SK-N-SH (cell line): ENCODE measurements at regions not wholly inside any gene's neighbourhood (a gene's known extent, or its start where the extent isn't known, plus 50 kb on each side); places are given as distances from the start of the nearest gene placed in this dataset.

Experiments
- CTCF ChIA-PET: fragments of 300-600, 350-600 bp; formaldehyde crosslinking; extraction: SDS; loops from one replicate; lab custom pipeline; 2021; lab: Yijun Ruan, JAX
- POLR2A ChIA-PET: fragments of 350-600 bp; sonication (Branson Sonifier 250); formaldehyde crosslinking; extraction: SDS; loops from one replicate; lab custom pipeline; 2020; ENCODE audit warnings: antibody characterized with exemption, inconsistent platforms; lab: Yijun Ruan, JAX
- DNase-seq: peaks from one replicate; pipeline ENCODE4 v3.0.0; 2012
- H2AFZ ChIP-seq: fragments of 200-600 bp; sonication (generic); 2 replicates; pipeline ENCODE4 v1.8.1; 2016; ENCODE audit warnings: antibody characterized with exemption, mild to moderate bottlenecking, low read depth
- H3F3A ChIP-seq: fragments of 200-600 bp; sonication (generic); replicated peaks from 2 replicates; pipeline ENCODE3; 2016; ENCODE audit warnings: antibody characterized with exemption, mild to moderate bottlenecking; ENCODE audit not compliant: insufficient read depth
- H3K27ac ChIP-seq, 2 experiments: fragments of 200-500 bp in 1 of 2; fragments of 200-600 bp in 1 of 2; sonication (Bioruptor generic) in 1 of 2; sonication (generic), shearing (Covaris generic) in 1 of 2; 2 replicates each; pipeline versions ENCODE4 v1.5.1 to v1.6.1; 2014 to 2016; ENCODE audit warnings: low read depth in 2 of 2, inconsistent platforms in 1 of 2, low read length in 1 of 2, mild to moderate bottlenecking in 1 of 2, mixed read lengths in 1 of 2
- H3K27me3 ChIP-seq: fragments of 200-600 bp; sonication (generic), shearing (Covaris generic); 2 replicates; pipeline ENCODE4 v1.6.1; 2016; ENCODE audit warnings: mixed run types; ENCODE audit not compliant: insufficient read depth
- H3K36me3 ChIP-seq, 2 experiments: fragments of 200-500 bp in 1 of 2; fragments of 200-600 bp in 1 of 2; sonication (Bioruptor generic) in 1 of 2; sonication (generic) in 1 of 2; replicated peaks in 1 of 2; 2 replicates each; pipeline versions ENCODE3 to v1.5.1; 2014 to 2016; ENCODE audit warnings: low read length in 1 of 2, mild to moderate bottlenecking in 1 of 2; ENCODE audit not compliant: insufficient read depth in 2 of 2, control insufficient read depth in 1 of 2
- H3K4me1 ChIP-seq, 2 experiments: fragments of 200-500 bp in 1 of 2; fragments of 200-600 bp in 1 of 2; sonication (Bioruptor generic) in 1 of 2; sonication (generic), shearing (Covaris generic) in 1 of 2; 2 replicates each; pipeline versions ENCODE4 v1.5.1 to v1.6.1; 2014 to 2016; ENCODE audit warnings: low read depth in 1 of 2, low read length in 1 of 2, mixed run types in 1 of 2; ENCODE audit not compliant: insufficient read depth in 2 of 2, control insufficient read depth in 1 of 2
- H3K4me2 ChIP-seq: fragments of 200-600 bp; sonication (generic), shearing (Covaris generic); 2 replicates; pipeline ENCODE4 v1.6.1; 2017; ENCODE audit warnings: mixed run types
- H3K4me3 ChIP-seq, 2 experiments: fragments of 200-500 bp in 1 of 2; fragments of 200-600 bp in 1 of 2; sonication (Bioruptor generic) in 1 of 2; sonication (generic), shearing (Covaris generic) in 1 of 2; 2 replicates each; pipeline versions ENCODE4 v1.5.1 to v1.8.1; 2014 to 2016; ENCODE audit warnings: low read depth in 2 of 2, inconsistent platforms in 1 of 2, low read length in 1 of 2, mild to moderate bottlenecking in 1 of 2, mixed read lengths in 1 of 2, moderate library complexity in 1 of 2
- H3K79me2 ChIP-seq: fragments of 200-600 bp; sonication (generic); 2 replicates; pipeline ENCODE4 v1.8.1; 2017; ENCODE audit warnings: mild to moderate bottlenecking; ENCODE audit not compliant: insufficient read depth
- H3K9ac ChIP-seq: fragments of 200-600 bp; sonication (generic); 2 replicates; pipeline ENCODE4 v1.6.1; 2017; ENCODE audit warnings: mixed run types
- H3K9me2 ChIP-seq: fragments of 200-600 bp; sonication (generic); 2 replicates; pipeline ENCODE4 v1.6.1; 2017; ENCODE audit warnings: mixed run types
- H3K9me3 ChIP-seq: fragments of 200-600 bp; sonication (generic); 2 replicates; pipeline ENCODE4 v1.6.1; 2017; ENCODE audit warnings: mixed run types, mild to moderate bottlenecking, moderate library complexity
- H4K20me1 ChIP-seq: fragments of 200-600 bp; sonication (generic); 2 replicates; pipeline ENCODE4 v1.6.1; 2017; ENCODE audit warnings: mild to moderate bottlenecking, mixed run types; ENCODE audit not compliant: insufficient read depth
- CHD2 ChIP-seq: fragments of 150-350 bp; IDR thresholded peaks from 2 replicates; pipeline ENCODE4 v1.6.1; 2018; ENCODE audit warnings: low read length; ENCODE audit not compliant: partially characterized antibody
- CTCF ChIP-seq: fragments of 200-600 bp; sonication (generic); IDR thresholded peaks from 2 replicates; pipeline ENCODE4 v1.6.1; 2017; ENCODE audit warnings: antibody characterized with exemption, mild to moderate bottlenecking, moderate library complexity
- EP300 ChIP-seq, 2 experiments: IDR thresholded peaks; 2 replicates each; pipeline versions ENCODE4 v1.4.0 to v1.6.1; 2012; ENCODE audit warnings: borderline replicate concordance in 1 of 2, low read depth in 1 of 2, low read length in 1 of 2
- FOSL2 ChIP-seq: IDR thresholded peaks from 2 replicates; pipeline ENCODE4 v1.4.0; 2012; ENCODE audit warnings: low read depth, mild to moderate bottlenecking, moderate library complexity, borderline replicate concordance
- FOXM1 ChIP-seq: IDR thresholded peaks from 2 replicates; pipeline ENCODE4 v1.4.0; 2012; ENCODE audit warnings: low read depth, mild to moderate bottlenecking
- GABPA ChIP-seq: IDR thresholded peaks from 2 replicates; pipeline ENCODE4 v1.4.0; 2012; ENCODE audit warnings: low read depth, mild to moderate bottlenecking
- GATA2 ChIP-seq: sonication (generic); formaldehyde crosslinking; IDR thresholded peaks from 2 replicates; pipeline ENCODE4 v1.5.0; 2020; ENCODE audit warnings: mild to moderate bottlenecking, missing genetic modification reagents
- IRF3 ChIP-seq: fragments of 150-350 bp; IDR thresholded peaks from 2 replicates; pipeline ENCODE4 v1.6.1; 2016; ENCODE audit warnings: mild to moderate bottlenecking, low read depth, low read length
- JUND ChIP-seq: IDR thresholded peaks from 2 replicates; pipeline ENCODE4 v1.4.0; 2012
- MAX ChIP-seq: IDR thresholded peaks from 2 replicates; pipeline ENCODE4 v1.4.0; 2012; ENCODE audit warnings: low read depth
- MXI1 ChIP-seq: IDR thresholded peaks from 2 replicates; pipeline ENCODE4 v1.6.1; 2012; ENCODE audit warnings: mild to moderate bottlenecking, low read depth, low read length, improper control_type of control experiment
- NFIC ChIP-seq: IDR thresholded peaks from 2 replicates; pipeline ENCODE4 v1.4.0; 2012; ENCODE audit warnings: borderline replicate concordance
- PBX3 ChIP-seq: IDR thresholded peaks from 2 replicates; pipeline ENCODE4; 2012
- RAD21 ChIP-seq: IDR thresholded peaks from 2 replicates; pipeline ENCODE4 v1.6.1; 2012; ENCODE audit warnings: mild to moderate bottlenecking, low read length
- RCOR1 ChIP-seq: fragments of 150-350 bp; IDR thresholded peaks from 2 replicates; pipeline ENCODE4 v1.6.1; 2017; ENCODE audit warnings: antibody characterized with exemption, low read length
- RFX5 ChIP-seq: IDR thresholded peaks from 2 replicates; pipeline ENCODE4 v1.6.1; 2012; ENCODE audit warnings: mild to moderate bottlenecking, improper control_type of control experiment, low read length
- RXRA ChIP-seq: IDR thresholded peaks from 2 replicates; pipeline ENCODE4 v1.4.0; 2012; ENCODE audit warnings: low read depth, mild to moderate bottlenecking, borderline replicate concordance
- SMC3 ChIP-seq: IDR thresholded peaks from 2 replicates; pipeline ENCODE4 v1.6.1; 2012; ENCODE audit warnings: low read depth, low read length, improper control_type of control experiment
- TAF1 ChIP-seq: IDR thresholded peaks from 2 replicates; pipeline ENCODE4 v1.6.1; 2012; ENCODE audit warnings: low read depth, mild to moderate bottlenecking, low read length, moderate library complexity, borderline replicate concordance
- USF1 ChIP-seq: IDR thresholded peaks from 2 replicates; pipeline ENCODE4 v1.4.0; 2012; ENCODE audit warnings: low read depth, borderline replicate concordance
- YY1 ChIP-seq: IDR thresholded peaks from 2 replicates; pipeline ENCODE4 v1.4.0; 2012; ENCODE audit warnings: low read depth, mild to moderate bottlenecking
- ZBTB33 ChIP-seq: IDR thresholded peaks from 2 replicates; pipeline ENCODE4 v1.4.0; 2012; ENCODE audit warnings: low read depth, borderline replicate concordance
- WGBS: methylation state at CpG from one replicate; pipeline ENCODE4 v1.1.6; 2017; ENCODE audit warnings: low lambda C conversion rate; 5-methylcytosine and 5-hydroxymethylcytosine counted together

GRCh38 chr14:100644383-100644782 is 57.2 kb upstream of the BEGAIN start:
- no peaks in the 10 kb centered on the region for H3K36me3 ChIP-seq
- WGBS, result 78% methylated on average over 6 of the region's 6 CpGs
- POLR2A ChIA-PET, result no interaction called here

GRCh38 chr14:100644784-100645183 is 57.6 kb upstream of the BEGAIN start:
- WGBS, result 73% methylated on average over 8 of the region's 8 CpGs
- ChIA-PET POLR2A (interaction anchor here (0.8 to 2.1 kb wide), 3 partner anchors 75 to 126 kb away, joined by 3 to 10 read pairs (median 3); no protein-coding TSS in a partner anchor), CTCF (interaction anchor here (0.7 to 4.2 kb wide), 18 partner anchors 9 to 260 kb away, joined by 3 to 40 read pairs (median 6); no protein-coding TSS in a partner anchor)
- Histone ChIP-seq H4K20me1 (no peaks in the 10 kb centered on the region), H3K4me1 (peaks cover 5 to 35% of the 10 kb centered on the region in 2 experiments; a peak in 2 of 4 replicates), H3K4me3 (no peak overlapping the region), H3K9me3 (no peaks in the 10 kb centered on the region), H3F3A (no peaks in the 10 kb centered on the region), H3K9me2 (no peaks in the 10 kb centered on the region), H3K9ac (no peak overlapping the region), H3K27ac (peak overlapping the region in 1 of 2 experiments; percentile 76; a peak in 2 of 4 replicates), H2AFZ (no peak overlapping the region), H3K36me3 (no peaks in the 10 kb centered on the region), H3K27me3 (no peaks in the 10 kb centered on the region), H3K4me2 (no peak overlapping the region), H3K79me2 (no peaks in the 10 kb centered on the region)
- no peak for DNase-seq
- TF ChIP-seq RFX5 (no peak), SMC3 (no peak), USF1 (no peak), EP300 (IDR thresholded peaks at IDR 0.05; ENCODE audit: borderline replicate concordance in 1 of 2, low read depth in 1 of 2, low read length in 1 of 2) (no peak), JUND (no peak), RCOR1 (no peak), FOSL2 (no peak), GATA2 (CRISPR knock-in tag) (no peak), ZBTB33 (no peak), YY1 (no peak), MXI1 (no peak), CHD2 (no peak), FOXM1 (no peak), IRF3 (no peak), PBX3 (no peak), CTCF (no peak), RAD21 (no peak), RXRA (no peak)

More at GRCh38 chr14:100644383-100644782, 57.2 kb upstream of the BEGAIN start:
- Histone ChIP-seq H3F3A (no peaks in the 10 kb centered on the region), H4K20me1 (no peaks in the 10 kb centered on the region), H3K27me3 (no peaks in the 10 kb centered on the region), H3K4me3 (no peak overlapping the region), H3K4me1 (peaks cover 5 to 35% of the 10 kb centered on the region in 2 experiments; a peak in 2 of 4 replicates)
- TF ChIP-seq GABPA (no peak), YY1 (no peak), FOSL2 (no peak), TAF1 (no peak), SMC3 (no peak), NFIC (no peak), MAX (no peak)
- TF ChIP-seq, all 33 proteins: peak for 0
- Histone ChIP-seq H3K27ac (peak overlapping the region in 1 of 2 experiments; percentile 76; a peak in 2 of 4 replicates), H3K9me3 (no peaks in the 10 kb centered on the region), H3K4me2 (no peak overlapping the region), H3K9ac (no peak overlapping the region), H3K9me2 (no peaks in the 10 kb centered on the region), H2AFZ (no peak overlapping the region), H3K79me2 (no peaks in the 10 kb centered on the region)
- CTCF ChIA-PET, result interaction anchor here (0.9 to 4.2 kb wide), 10 partner anchors 9 to 260 kb away, joined by 4 to 40 read pairs (median 6); no protein-coding TSS in a partner anchor
- DNase-seq, result peak; percentile 57
